ENCODE measurements at regions not wholly inside any gene's neighbourhood (a gene's known extent, or its start where the extent isn't known, plus 50 kb on each side); places are given as distances from the start of the nearest gene placed in this dataset.
"Not testable (repeated sequence)": the region's sequence is repeated elsewhere in the genome, so short reads cannot be mapped to it uniquely, and the experiment has no call there.

DNA sequence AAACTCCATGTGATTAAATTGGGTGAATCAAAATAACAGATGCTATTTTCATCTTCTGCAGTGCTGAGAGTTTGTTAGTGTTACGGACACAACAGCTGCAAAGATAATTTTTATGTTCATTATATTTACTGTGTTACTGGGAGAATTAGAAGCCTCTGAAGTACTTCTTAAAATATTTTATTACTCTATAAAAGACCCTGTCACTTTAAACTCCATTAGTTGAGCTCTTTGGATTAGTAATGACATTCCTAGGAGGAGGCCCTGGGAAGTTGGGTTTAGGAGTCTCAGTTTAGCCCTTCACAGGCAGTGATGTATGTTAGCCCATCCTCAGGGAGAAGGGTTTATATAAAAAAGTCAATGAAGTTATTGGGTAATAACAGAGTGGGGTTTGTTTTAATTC is 596.7 kb downstream of the JRKL start:
- DNase-seq (ENCODE audit: low read depth): no peak
- TF ChIP-seq, protein P1, sequence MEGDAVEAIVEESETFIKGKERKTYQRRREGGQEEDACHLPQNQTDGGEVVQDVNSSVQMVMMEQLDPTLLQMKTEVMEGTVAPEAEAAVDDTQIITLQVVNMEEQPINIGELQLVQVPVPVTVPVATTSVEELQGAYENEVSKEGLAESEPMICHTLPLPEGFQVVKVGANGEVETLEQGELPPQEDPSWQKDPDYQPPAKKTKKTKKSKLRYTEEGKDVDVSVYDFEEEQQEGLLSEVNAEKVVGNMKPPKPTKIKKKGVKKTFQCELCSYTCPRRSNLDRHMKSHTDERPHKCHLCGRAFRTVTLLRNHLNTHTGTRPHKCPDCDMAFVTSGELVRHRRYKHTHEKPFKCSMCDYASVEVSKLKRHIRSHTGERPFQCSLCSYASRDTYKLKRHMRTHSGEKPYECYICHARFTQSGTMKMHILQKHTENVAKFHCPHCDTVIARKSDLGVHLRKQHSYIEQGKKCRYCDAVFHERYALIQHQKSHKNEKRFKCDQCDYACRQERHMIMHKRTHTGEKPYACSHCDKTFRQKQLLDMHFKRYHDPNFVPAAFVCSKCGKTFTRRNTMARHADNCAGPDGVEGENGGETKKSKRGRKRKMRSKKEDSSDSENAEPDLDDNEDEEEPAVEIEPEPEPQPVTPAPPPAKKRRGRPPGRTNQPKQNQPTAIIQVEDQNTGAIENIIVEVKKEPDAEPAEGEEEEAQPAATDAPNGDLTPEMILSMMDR (conservative IDR thresholded peaks at IDR 0.05; ENCODE audit: low read depth, low read length): no peak
- no peak overlapping the region for H3K4me3 ChIP-seq (ENCODE audit: low read depth, low read length)

DNA sequence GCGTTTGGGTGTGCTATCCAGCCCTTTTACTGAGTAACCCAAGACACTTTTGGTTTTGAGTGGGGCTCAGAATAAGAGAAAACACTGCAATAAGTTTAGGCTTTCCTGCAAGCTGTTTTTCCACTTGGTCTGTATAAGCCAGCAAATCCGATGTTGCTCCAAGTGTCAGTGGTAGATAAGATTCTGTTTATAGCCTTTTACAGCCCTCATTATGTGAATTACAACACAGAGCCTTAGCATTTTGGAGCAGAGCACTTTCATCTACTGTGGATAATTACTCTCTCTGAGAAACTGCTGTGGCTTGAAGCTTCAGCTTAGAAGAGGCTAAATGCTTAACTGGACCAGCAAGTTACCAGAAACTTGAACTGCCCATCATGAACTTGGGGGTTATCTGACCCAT is 601.1 kb downstream of the JRKL start:
- no peak overlapping the region for H3K4me3 ChIP-seq (ENCODE audit: low read depth, low read length)
- TF ChIP-seq, protein P1 (conservative IDR thresholded peaks at IDR 0.05; ENCODE audit: low read depth, low read length): no peak
- DNase-seq (ENCODE audit: low read depth): no peak

DNA sequence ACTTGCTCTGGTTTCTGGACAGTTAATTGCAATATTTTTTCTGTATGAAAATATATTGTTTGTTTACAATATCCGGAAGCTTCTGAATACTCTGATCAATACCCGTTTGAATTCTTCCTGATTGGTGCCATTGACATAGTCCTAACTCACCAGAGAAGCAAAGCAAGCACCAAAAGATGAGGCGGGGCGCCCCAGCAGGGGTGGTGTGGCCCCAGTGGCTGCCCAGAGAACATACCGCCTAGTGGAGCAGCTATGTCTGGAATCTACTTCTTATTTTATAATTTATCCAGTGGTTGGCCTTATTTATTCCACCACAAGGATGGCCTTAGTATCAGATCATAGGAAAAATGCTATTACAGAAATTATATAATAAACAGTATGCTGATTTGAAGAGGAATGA is 610.7 kb downstream of the JRKL start:
- TF ChIP-seq, protein P1 (conservative IDR thresholded peaks at IDR 0.05; ENCODE audit: low read depth, low read length): no peak
- H3K4me3 ChIP-seq (ENCODE audit: low read depth, low read length): no peak overlapping the region

DNA sequence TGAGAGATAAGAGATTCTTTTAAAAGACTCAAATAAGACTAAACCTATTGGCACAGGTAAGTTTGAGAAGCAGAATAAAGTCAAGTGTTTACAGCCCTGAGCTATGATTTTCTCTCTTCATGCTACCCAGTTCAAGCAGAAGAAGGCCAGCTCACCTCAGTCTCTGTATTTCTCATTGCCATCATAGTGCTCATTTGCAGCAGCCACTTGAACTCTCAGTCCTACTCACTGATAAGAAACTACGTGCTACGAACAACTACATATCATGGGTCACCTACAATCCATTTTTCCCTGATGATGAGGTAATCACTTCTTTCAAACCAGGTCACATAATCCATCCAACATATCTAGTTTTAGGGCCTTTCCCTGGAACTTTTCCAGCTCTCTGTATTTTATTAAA is 617.5 kb downstream of the JRKL start:
- DNase-seq (ENCODE audit: low read depth): no peak
- TF ChIP-seq, protein P1 (conservative IDR thresholded peaks at IDR 0.05; ENCODE audit: low read depth, low read length): no peak
- H3K4me3 ChIP-seq (ENCODE audit: low read depth, low read length): no peak overlapping the region

More for the DNA sequence above, 610.7 kb downstream of the JRKL start:
- no peak for DNase-seq (ENCODE audit: low read depth)

DNA sequence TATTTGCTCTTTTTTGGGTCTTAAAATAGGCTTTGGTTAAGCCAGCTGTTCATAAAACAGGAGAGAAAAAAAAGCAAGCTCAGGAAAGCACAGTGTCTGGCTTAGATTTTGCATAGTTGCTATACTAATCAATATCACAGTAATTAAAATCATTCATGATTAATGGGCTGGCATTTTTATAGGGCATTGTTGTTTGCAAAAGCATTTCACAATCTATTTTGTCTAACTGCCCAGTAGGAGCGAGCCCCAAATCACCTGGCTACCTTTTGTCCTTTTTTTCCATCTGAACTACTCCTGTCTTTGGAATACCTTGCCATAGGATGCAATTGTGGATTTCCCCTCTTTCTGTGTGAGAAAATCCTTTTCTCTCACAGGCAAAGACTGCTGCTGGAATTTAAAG is 619.8 kb downstream of the JRKL start:
- DNase-seq (ENCODE audit: low read depth): no peak
- TF ChIP-seq, protein P1 (conservative IDR thresholded peaks at IDR 0.05; ENCODE audit: low read depth, low read length): no peak
- no peak overlapping the region for H3K4me3 ChIP-seq (ENCODE audit: low read depth, low read length)

DNA sequence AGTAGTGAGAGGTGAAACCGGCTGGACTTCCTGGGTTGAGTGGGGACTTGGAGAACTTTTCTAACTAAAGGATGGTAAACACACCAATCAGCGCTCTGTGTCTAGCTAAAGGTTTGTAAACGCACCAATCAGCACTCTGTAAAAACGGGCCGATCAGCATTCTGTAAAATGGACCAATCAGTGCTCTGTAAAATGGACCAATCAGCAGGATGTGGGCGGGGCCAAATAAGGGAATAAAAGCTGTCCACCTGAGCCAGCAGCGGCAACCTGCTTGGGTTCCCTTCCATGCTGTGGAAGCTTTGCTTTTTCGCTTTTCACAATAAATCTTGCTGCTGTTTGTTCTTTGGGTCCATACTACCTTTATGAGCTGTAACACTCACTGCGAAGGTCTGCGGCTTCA is 621.2 kb downstream of the JRKL start:
- not testable (repeated sequence) for H3K4me3 ChIP-seq (ENCODE audit: low read depth, low read length); DNase-seq (ENCODE audit: low read depth)

DNA sequence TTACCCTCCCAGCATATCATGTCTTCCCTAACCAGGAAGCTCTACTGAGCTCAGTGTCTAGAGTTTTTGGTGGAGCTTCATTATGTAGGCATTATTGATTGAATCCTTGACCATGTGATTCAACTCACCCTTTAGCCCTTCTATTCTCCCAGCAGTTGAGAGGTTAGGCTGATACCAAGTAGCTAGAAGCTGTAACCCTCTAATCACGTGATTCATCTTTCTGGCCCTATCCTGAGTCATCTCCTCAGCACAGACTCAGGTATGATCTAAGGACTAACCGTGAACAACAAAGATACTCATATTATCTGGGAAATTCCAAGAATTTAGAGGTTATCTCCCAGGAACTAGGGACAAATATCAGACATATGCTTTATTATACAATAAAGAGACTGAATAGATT is 625.5 kb downstream of the JRKL start:
- no peak for DNase-seq (ENCODE audit: low read depth)
- no peak overlapping the region for H3K4me3 ChIP-seq (ENCODE audit: low read depth, low read length)
- TF ChIP-seq, protein P1 (conservative IDR thresholded peaks at IDR 0.05; ENCODE audit: low read depth, low read length): no peak

DNA sequence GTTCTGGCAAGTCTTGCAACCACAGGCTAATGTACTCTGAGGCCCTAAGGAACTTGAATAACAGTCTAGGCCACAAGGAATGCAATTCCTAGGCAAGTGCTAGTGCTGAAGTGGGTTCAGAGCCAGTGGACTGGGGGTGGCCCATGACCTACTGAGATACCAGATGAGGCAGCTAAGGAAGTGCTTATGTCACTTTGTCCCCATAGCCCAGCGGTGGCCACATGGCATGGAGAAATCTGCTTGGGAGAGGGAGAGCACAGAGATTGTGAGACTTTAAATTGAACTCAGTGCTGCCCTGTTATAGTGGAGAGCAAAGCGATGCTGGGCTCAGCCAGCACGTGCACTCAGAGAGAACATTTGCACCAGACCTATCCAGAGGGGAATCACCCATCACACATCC is 629.5 kb downstream of the JRKL start:
- H3K4me3 ChIP-seq (ENCODE audit: low read depth, low read length): no peak overlapping the region
- DNase-seq (ENCODE audit: low read depth): no peak
- TF ChIP-seq, protein P1 (conservative IDR thresholded peaks at IDR 0.05; ENCODE audit: low read depth, low read length): no peak
